Osteocyte (in vitro differentiated cells): ENCODE measurements at regions not wholly inside any gene's neighbourhood (a gene's known extent, or its start where the extent isn't known, plus 50 kb on each side); places are given as distances from the start of the nearest gene placed in this dataset.

Experiments
- DNase-seq: peaks from one replicate; pipeline ENCODE4 v3.0.0; 2021; ENCODE audit warnings: mixed read lengths; ENCODE audit not compliant: unreplicated experiment; ENCODE audit errors: extremely low spot score
- H3K27ac Mint-ChIP-seq: one replicate; pipeline ENCODE4 v1.8.0; 2021; ENCODE audit warnings: mild to moderate bottlenecking, mixed read lengths; ENCODE audit not compliant: unreplicated experiment
- H3K27me3 Mint-ChIP-seq: one replicate; pipeline ENCODE4 v1.8.0; 2021; ENCODE audit warnings: mixed read lengths; ENCODE audit not compliant: unreplicated experiment
- H3K36me3 Mint-ChIP-seq: one replicate; pipeline ENCODE4 v1.8.0; 2021; ENCODE audit warnings: mixed read lengths; ENCODE audit not compliant: unreplicated experiment
- H3K4me1 Mint-ChIP-seq: one replicate; pipeline ENCODE4 v1.8.0; 2021; ENCODE audit warnings: mixed read lengths; ENCODE audit not compliant: unreplicated experiment
- H3K4me3 Mint-ChIP-seq: one replicate; pipeline ENCODE4 v1.8.0; 2021; ENCODE audit warnings: mild to moderate bottlenecking, moderate library complexity, mixed read lengths; ENCODE audit not compliant: unreplicated experiment
- H3K9me3 Mint-ChIP-seq: one replicate; pipeline ENCODE4 v1.8.0; 2021; ENCODE audit warnings: mixed read lengths; ENCODE audit not compliant: unreplicated experiment
- TF ChIP-seq, protein P1 (sequence below): fragments of 200-600 bp; sonication (generic); IDR thresholded peaks from 2 replicates; pipeline ENCODE4 v1.5.0; 2021; ENCODE audit warnings: antibody characterized with exemption, mild to moderate bottlenecking, moderate library complexity

DNA sequence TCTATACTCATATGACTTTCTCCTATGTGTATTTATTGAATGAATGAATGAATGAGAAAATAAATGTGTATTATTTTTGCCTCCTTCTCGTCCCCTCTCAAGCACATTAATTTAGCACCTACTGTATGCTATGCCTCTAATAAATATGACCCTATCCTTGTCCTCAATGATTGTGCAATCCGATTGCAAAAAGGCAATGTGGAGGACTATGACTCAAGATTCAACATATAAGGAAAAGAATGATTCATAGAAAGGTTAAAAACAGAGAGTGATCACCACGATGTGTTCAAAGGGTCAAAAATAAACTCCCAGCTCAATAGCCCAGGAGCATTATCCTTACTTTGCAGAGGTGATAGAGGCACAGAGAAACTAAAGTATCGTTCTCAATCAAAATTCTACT is 322.8 kb upstream of the SORCS1 start:
- H3K27ac Mint-ChIP-seq, result no peak overlapping the region
- H3K4me1 Mint-ChIP-seq, result no peaks in the 10 kb centered on the region
- H3K27me3 Mint-ChIP-seq, result no peaks in the 10 kb centered on the region
- H3K9me3 Mint-ChIP-seq, result peaks cover 39% of the 10 kb centered on the region
- no peak for DNase-seq
- H3K4me3 Mint-ChIP-seq, result no peak overlapping the region
- H3K36me3 Mint-ChIP-seq, result no peaks in the 10 kb centered on the region
- TF ChIP-seq, protein P1, sequence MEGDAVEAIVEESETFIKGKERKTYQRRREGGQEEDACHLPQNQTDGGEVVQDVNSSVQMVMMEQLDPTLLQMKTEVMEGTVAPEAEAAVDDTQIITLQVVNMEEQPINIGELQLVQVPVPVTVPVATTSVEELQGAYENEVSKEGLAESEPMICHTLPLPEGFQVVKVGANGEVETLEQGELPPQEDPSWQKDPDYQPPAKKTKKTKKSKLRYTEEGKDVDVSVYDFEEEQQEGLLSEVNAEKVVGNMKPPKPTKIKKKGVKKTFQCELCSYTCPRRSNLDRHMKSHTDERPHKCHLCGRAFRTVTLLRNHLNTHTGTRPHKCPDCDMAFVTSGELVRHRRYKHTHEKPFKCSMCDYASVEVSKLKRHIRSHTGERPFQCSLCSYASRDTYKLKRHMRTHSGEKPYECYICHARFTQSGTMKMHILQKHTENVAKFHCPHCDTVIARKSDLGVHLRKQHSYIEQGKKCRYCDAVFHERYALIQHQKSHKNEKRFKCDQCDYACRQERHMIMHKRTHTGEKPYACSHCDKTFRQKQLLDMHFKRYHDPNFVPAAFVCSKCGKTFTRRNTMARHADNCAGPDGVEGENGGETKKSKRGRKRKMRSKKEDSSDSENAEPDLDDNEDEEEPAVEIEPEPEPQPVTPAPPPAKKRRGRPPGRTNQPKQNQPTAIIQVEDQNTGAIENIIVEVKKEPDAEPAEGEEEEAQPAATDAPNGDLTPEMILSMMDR, result no peak

DNA sequence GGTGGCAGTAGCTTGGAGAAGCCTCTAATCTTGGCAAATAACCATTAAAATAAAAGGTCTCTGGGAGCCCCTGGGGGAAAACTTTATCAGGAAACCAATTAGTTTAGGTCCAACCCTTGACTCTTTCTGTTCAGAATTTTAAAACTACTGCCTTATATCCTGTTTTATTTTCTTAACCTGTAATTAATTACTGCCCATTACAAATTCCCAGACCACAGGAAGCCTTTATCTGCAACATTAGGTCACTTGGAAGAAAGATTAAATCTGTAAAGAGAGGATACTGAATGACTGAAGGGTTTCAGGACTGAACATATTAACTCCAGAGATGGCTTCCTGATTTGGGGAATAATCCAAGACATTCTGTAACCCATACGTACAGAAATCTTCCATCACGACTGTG is 320.5 kb upstream of the SORCS1 start:
- Mint-ChIP-seq H3K27me3 (no peaks in the 10 kb centered on the region), H3K9me3 (peaks cover 36% of the 10 kb centered on the region), H3K36me3 (no peaks in the 10 kb centered on the region), H3K4me3 (no peak overlapping the region), H3K27ac (no peak overlapping the region), H3K4me1 (no peaks in the 10 kb centered on the region)
- no peak for DNase-seq
- TF ChIP-seq, protein P1, result no peak

DNA sequence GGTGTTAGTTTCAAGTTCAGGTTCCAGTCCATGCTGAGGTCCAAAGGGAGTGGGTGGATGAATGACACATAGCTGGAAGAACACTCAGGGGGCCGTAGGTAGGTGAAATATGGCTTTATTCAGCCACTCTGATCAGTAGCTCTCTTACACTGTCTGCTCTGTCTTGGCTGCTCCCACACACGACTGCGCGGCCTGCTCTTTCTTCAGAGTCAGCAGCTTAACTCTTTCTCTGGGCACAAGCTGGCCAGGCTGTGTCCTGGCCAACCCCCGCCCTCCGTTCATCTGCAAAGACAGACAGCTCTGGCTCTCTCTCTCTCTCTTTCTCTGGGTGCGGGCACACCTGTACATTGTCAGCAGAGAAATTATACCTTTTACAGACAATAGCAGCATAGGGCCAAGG is 317.4 kb upstream of the SORCS1 start:
- peaks cover 33% of the 10 kb centered on the region for H3K9me3 Mint-ChIP-seq
- H3K36me3 Mint-ChIP-seq, result no peaks in the 10 kb centered on the region
- TF ChIP-seq, protein P1, result no peak
- no peaks in the 10 kb centered on the region for H3K27me3 Mint-ChIP-seq
- no peak for DNase-seq
- H3K27ac Mint-ChIP-seq, result no peak overlapping the region
- H3K4me1 Mint-ChIP-seq, result no peaks in the 10 kb centered on the region
- H3K4me3 Mint-ChIP-seq, result no peak overlapping the region

DNA sequence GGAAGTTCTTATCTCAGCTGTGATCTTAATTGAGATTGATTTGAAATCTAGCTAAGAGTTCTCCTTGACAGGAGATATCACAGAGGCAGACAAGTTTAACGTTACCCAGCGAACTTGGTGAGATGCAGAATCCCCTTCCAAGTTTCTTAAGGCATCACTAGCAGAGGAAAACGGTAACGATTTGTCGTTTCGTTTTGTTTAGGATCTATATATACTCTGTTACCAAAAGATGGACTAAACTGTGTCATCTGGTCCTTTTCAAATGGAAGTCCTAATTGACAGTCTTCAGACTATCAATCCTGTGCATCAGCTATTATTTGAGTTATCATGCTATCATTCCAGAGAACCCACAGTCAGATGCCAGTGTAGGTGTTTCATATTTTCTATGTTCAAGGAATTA is 316.7 kb upstream of the SORCS1 start:
- no peak for DNase-seq
- TF ChIP-seq, protein P1, result no peak
- H3K4me3 Mint-ChIP-seq, result no peak overlapping the region
- no peaks in the 10 kb centered on the region for H3K27me3 Mint-ChIP-seq
- H3K9me3 Mint-ChIP-seq, result peaks cover 33% of the 10 kb centered on the region
- no peaks in the 10 kb centered on the region for H3K36me3 Mint-ChIP-seq
- no peak overlapping the region for H3K27ac Mint-ChIP-seq
- H3K4me1 Mint-ChIP-seq, result no peaks in the 10 kb centered on the region

DNA sequence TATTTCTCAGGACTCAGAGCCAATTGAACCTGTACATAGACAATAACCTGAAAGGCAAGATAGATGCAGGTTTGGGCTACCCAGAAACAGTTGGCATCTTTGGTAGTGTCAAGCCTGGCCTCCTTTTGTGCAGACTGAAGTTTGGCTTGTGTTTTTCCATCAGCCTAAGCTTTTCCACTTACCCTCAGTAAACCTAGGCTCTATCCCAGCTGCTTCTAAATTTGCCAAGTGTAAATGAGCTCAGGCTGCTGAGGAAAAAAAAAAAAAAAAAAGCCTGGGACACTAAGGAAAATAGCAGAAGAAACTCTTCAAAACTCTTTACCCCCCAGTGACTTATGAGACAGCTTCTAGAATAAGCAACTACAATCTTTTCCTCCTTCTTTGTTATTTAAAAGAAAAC is 316.3 kb upstream of the SORCS1 start:
- DNase-seq, result no peak
- Mint-ChIP-seq H3K36me3 (no peaks in the 10 kb centered on the region), H3K4me1 (no peaks in the 10 kb centered on the region), H3K9me3 (peaks cover 32% of the 10 kb centered on the region), H3K27me3 (no peaks in the 10 kb centered on the region), H3K4me3 (no peak overlapping the region), H3K27ac (no peak overlapping the region)
- TF ChIP-seq, protein P1, result no peak
